ENCODE measurements at regions not wholly inside any gene's neighbourhood (a gene's known extent, or its start where the extent isn't known, plus 50 kb on each side); places are given as distances from the start of the nearest gene placed in this dataset.

GRCh38 chr12:25415004-25415403 is 138.1 kb downstream of the LMNTD1 start:
- no peak for DNase-seq (ENCODE audit: low read depth in 1 of 2, low spot score in 2 of 2)
- Histone ChIP-seq H2BK120ac (replicated peaks; ENCODE audit: low read depth, low read length) (no peak overlapping the region), H4K5ac (ENCODE audit: insufficient read length, low read depth, low read length) (no peak overlapping the region), H3K79me1 (ENCODE audit: low read depth, low read length) (no peaks in the 10 kb centered on the region), H3K23me2 (ENCODE audit: low read depth, low read length) (no peaks in the 10 kb centered on the region), H3K79me2 (ENCODE audit: control insufficient read depth in 1 of 2, insufficient read depth in 2 of 2, low read length in 2 of 2) (no peaks in the 10 kb centered on the region), H3K4me1 (replicated peaks in 1 of 4; ENCODE audit: control insufficient read depth in 3 of 4, insufficient read depth in 4 of 4, low read length in 3 of 4) (no peaks in the 10 kb centered on the region), H3K27ac (ENCODE audit: low read depth, low read length) (no peak overlapping the region), H3K14ac (ENCODE audit: insufficient read length) (no peak overlapping the region), H2BK5ac (ENCODE audit: low read depth, low read length) (no peak overlapping the region), H2BK20ac (ENCODE audit: low read length) (no peak overlapping the region), H4K8ac (ENCODE audit: extremely low read depth, insufficient read depth, low read length) (no peak overlapping the region), H2BK12ac (ENCODE audit: low read depth, low read length) (no peak overlapping the region), H3K9ac (replicated peaks in 1 of 4; ENCODE audit: extremely low read depth in 1 of 4, low read depth in 3 of 4, low read length in 3 of 4) (no peak overlapping the region), H2BK15ac (ENCODE audit: low read length) (no peak overlapping the region), H3K18ac (ENCODE audit: extremely low read depth, low read length) (no peak overlapping the region), H3K23ac (ENCODE audit: insufficient read length) (no peak overlapping the region), H3K9me3 (ENCODE audit: insufficient read depth in 2 of 2, low read depth in 1 of 2, low read length in 1 of 2) (no peaks in the 10 kb centered on the region), H2AFZ (ENCODE audit: low read length) (no peak overlapping the region), H3K27me3 (replicated peaks in 1 of 4; ENCODE audit: control insufficient read depth in 3 of 4, extremely low read depth in 1 of 4, insufficient read depth in 3 of 4, low read length in 3 of 4) (no peaks in the 10 kb centered on the region), H3K56ac (replicated peaks; ENCODE audit: insufficient read length, low read depth, low read length) (no peak overlapping the region), H3K4ac (replicated peaks; ENCODE audit: insufficient read length, low read depth, low read length) (no peak overlapping the region), H4K91ac (replicated peaks; ENCODE audit: insufficient read length, low read length) (no peak overlapping the region), H2AK5ac (ENCODE audit: low read depth, low read length) (no peak overlapping the region), H3K4me2 (ENCODE audit: insufficient read depth in 1 of 2, low read depth in 2 of 2, low read length in 2 of 2) (no peak overlapping the region), H3K4me3 (ENCODE audit: extremely low read depth in 1 of 4, insufficient read depth in 2 of 4, low read depth in 3 of 4, low read length in 4 of 4) (no peak overlapping the region), H4K20me1 (replicated peaks in 1 of 2; ENCODE audit: control insufficient read depth in 1 of 2, insufficient read depth in 2 of 2, low read length in 2 of 2) (no peaks in the 10 kb centered on the region), H3K36me3 (ENCODE audit: control insufficient read depth in 2 of 4, insufficient read depth in 4 of 4, low read length in 3 of 4) (no peaks in the 10 kb centered on the region)
- FAIRE-seq: no peak
- CTCF ChIA-PET (ENCODE audit: partially characterized antibody): no interaction called here
- POLR2A ChIA-PET (ENCODE audit: partially characterized antibody): no interaction called here
- WGBS, 2 experiments (ENCODE audit: extremely low coverage in 1 of 2, insufficient coverage in 1 of 2, insufficient read length in 1 of 2, insufficient replicate concordance in 2 of 2, low coverage in 1 of 2, low lambda C conversion rate in 2 of 2, missing lambda C conversion rate in 1 of 2): 95% methylated on average over 5 of the region's 5 CpGs; no CpG with 5 or more reads in 1 of the 2 experiments
- TF ChIP-seq E2F6 (IDR thresholded peaks at IDR 0.05) (no peak), PHF8 (conservative IDR thresholded peaks at IDR 0.05; ENCODE audit: low read depth, low read length) (no peak), ATF2 (IDR thresholded peaks at IDR 0.05; ENCODE audit: low read length) (no peak), CHD2 (IDR thresholded peaks at IDR 0.05; ENCODE audit: low read length) (no peak), SUZ12 (IDR thresholded peaks at IDR 0.05; ENCODE audit: low read length) (no peak), CHD1 (IDR thresholded peaks at IDR 0.05; ENCODE audit: low read depth, low read length) (no peak)

All from H1 (cell line).